DMS53 treated with DMSO at 0.1 percent for 48 hours (cell line): ENCODE measurements at regions not wholly inside any gene's neighbourhood (a gene's known extent, or its start where the extent isn't known, plus 50 kb on each side); places are given as distances from the start of the nearest gene placed in this dataset.

Experiments used
- DNase-seq: peaks from one replicate; lab custom pipeline; 2025; ENCODE audit not compliant: unreplicated experiment; lab: John Stamatoyannopoulos, UW

DNA sequence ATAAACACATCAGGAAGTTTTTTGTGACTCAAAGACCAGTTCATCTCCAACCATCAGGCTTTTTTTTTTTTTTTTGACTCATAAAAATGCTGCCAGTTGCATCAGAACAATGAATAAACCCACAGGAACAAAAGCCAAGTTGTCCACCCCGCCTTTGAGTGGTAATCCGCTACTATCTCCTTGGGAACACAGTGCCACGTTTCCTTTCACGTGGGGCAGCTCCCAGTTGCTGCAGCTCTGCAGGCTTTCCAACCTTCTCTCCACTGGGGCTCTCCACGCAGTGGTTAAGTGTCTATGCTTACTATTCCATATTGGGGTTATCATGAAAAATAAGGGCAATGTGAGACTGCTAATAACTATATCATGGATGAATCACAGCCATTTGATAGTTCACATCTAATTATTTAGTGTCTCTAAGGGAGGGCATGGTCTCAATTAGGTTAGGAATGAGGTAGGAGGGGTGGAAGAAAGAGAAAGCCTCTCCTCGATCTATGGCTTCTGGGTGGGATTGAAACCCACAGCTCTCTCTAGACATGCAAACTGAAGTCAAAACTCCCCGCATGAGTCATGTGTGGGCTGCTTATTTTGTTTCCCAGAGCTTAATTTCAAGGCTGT lies 55.8 kb upstream of the ACTBL2 start:
- no peak for DNase-seq

DNA sequence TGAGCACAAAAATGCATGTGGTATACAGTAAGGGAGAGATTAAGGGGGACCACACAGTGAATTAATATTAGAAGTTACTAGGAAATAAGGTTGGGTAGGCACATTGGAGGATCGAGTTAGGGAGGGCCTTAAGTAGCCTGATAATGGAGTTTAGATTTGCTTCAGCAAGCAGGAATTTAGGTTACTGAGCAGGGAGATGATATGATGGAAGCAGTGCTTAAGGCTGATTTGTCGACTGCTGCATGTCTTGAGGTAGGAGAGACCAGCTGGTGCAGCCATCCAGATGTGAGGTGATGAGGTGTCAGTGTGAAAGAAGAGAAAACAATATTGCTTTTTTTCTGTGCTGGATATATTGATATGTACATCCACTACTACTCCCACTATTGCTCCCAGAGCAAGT lies 55.2 kb upstream of the ACTBL2 start:
- no peak for DNase-seq

DNA sequence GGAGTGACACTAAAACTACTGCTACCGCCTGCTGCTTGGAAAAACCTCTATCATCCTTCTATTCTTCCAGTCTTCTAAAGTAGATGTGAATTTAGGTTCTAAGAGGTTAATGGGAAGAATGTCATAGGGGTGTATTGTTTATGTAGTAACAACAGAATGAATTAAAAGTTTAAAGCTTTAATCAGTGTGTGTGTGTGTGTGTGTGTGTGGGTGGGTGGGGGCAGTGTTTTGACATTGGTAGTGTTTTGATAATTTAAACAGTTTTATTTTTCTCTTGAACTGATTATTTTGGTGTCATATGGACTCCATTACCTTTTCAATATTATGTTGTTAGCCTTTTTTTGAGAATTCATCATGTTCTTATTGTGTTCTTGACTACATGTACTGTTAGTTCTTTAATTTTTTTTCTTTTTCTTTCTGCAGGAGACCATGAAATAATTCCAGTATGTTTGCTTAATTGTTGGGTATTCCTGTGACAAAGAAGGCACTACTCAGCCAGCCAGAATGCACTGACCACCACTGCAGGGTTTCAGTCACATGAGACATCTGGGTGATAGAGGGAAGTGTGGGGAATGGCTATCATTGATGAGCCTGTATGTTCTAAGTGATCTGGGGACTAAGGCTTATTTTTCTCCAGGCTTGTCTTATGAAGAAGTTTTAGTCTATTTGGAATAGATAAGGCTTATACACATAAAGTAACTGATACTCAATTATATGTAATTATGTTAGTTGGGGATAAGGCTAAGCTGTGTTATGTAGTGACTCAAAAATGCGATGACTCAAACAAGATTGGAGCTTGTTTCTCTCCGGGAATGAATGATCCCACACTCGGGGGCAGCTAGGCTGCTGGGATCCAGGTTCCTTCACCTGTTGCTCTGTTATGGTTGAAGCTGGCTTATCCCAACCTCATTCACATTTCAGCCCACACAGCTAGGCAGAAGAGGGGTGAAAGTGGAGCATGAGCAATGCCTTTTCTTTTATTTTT lies 50.2 kb upstream of the ACTBL2 start:
- no peak for DNase-seq
